ENCODE measurements at regions not wholly inside any gene's neighbourhood (a gene's known extent, or its start where the extent isn't known, plus 50 kb on each side); places are given as distances from the start of the nearest gene placed in this dataset.

GRCh38 chr14:53564870-53565269, 391.8 kb downstream of the BMP4 start:
- Histone ChIP-seq H3K36me3 (ENCODE audit: control insufficient read depth in 2 of 2, extremely low read depth in 1 of 2, insufficient read depth in 2 of 2, low read length in 2 of 2) (no peaks in the 10 kb centered on the region), H4K20me1 (ENCODE audit: control insufficient read depth, extremely low read depth, insufficient read depth, low read length) (no peaks in the 10 kb centered on the region), H2AFZ (ENCODE audit: control insufficient read depth, low read length) (no peak overlapping the region), H3K9me3 (ENCODE audit: control insufficient read depth, low read depth, low read length) (no peaks in the 10 kb centered on the region), H3K27me3 (ENCODE audit: control insufficient read depth, extremely low read depth, insufficient read depth, low read length) (no peaks in the 10 kb centered on the region), H3K9ac (ENCODE audit: control insufficient read depth, extremely low read depth, insufficient read depth, low read length) (no peak overlapping the region), H3K4me1 (ENCODE audit: control insufficient read depth, extremely low read depth, insufficient read depth, low read length) (no peaks in the 10 kb centered on the region), H3K79me2 (ENCODE audit: control insufficient read depth, insufficient read depth, low read length) (no peaks in the 10 kb centered on the region), H3K4me2 (ENCODE audit: control insufficient read depth, extremely low read depth, insufficient read depth, low read depth, low read length) (no peak overlapping the region), H3K9me1 (ENCODE audit: control insufficient read depth, extremely low read depth, insufficient read depth, low read length) (no peaks in the 10 kb centered on the region), H3K27ac (ENCODE audit: control insufficient read depth, insufficient read depth, low read length) (no peak overlapping the region), H3K4me3 (ENCODE audit: control insufficient read depth in 2 of 3, extremely low read depth in 1 of 3, insufficient read depth in 2 of 3, low read depth in 1 of 3, low read length in 3 of 3) (no peak overlapping the region)
- TF ChIP-seq CTCF (optimal IDR thresholded peaks at IDR 0.05 in 1 of 3, IDR thresholded peaks at IDR 0.05 in 1 of 3, conservative IDR thresholded peaks at IDR 0.05 in 1 of 3; ENCODE audit: extremely low read depth in 1 of 3, insufficient read depth in 2 of 3, low read length in 3 of 3) (no peak), EZH2 (IDR thresholded peaks at IDR 0.05; ENCODE audit: low read length) (no peak)
- dilution Hi-C loops (cut with MboI; ENCODE audit: extremely low pct_ligation_motif_present, low sequenced_read_pairs), result no loop called here
- FAIRE-seq, result no peak
- DNase-seq (ENCODE audit: low read depth, low spot score), result no peak

GRCh38 chr14:53563628-53564027, 393.0 kb downstream of the BMP4 start:
- no peak for DNase-seq (ENCODE audit: low read depth, low spot score)
- Histone ChIP-seq H3K9me3 (ENCODE audit: control insufficient read depth, low read depth, low read length) (no peaks in the 10 kb centered on the region), H3K36me3 (ENCODE audit: control insufficient read depth in 2 of 2, extremely low read depth in 1 of 2, insufficient read depth in 2 of 2, low read length in 2 of 2) (no peaks in the 10 kb centered on the region), H3K9ac (ENCODE audit: control insufficient read depth, extremely low read depth, insufficient read depth, low read length) (no peak overlapping the region), H3K4me2 (ENCODE audit: control insufficient read depth, extremely low read depth, insufficient read depth, low read depth, low read length) (no peak overlapping the region), H3K4me3 (ENCODE audit: control insufficient read depth in 2 of 3, extremely low read depth in 1 of 3, insufficient read depth in 2 of 3, low read depth in 1 of 3, low read length in 3 of 3) (no peak overlapping the region), H4K20me1 (ENCODE audit: control insufficient read depth, extremely low read depth, insufficient read depth, low read length) (no peaks in the 10 kb centered on the region), H3K27ac (ENCODE audit: control insufficient read depth, insufficient read depth, low read length) (no peak overlapping the region), H3K27me3 (ENCODE audit: control insufficient read depth, extremely low read depth, insufficient read depth, low read length) (no peaks in the 10 kb centered on the region), H3K4me1 (ENCODE audit: control insufficient read depth, extremely low read depth, insufficient read depth, low read length) (no peaks in the 10 kb centered on the region), H3K9me1 (ENCODE audit: control insufficient read depth, extremely low read depth, insufficient read depth, low read length) (no peaks in the 10 kb centered on the region), H3K79me2 (ENCODE audit: control insufficient read depth, insufficient read depth, low read length) (no peaks in the 10 kb centered on the region), H2AFZ (ENCODE audit: control insufficient read depth, low read length) (no peak overlapping the region)
- no peak for FAIRE-seq
- TF ChIP-seq EZH2 (IDR thresholded peaks at IDR 0.05; ENCODE audit: low read length) (no peak), CTCF (optimal IDR thresholded peaks at IDR 0.05 in 1 of 3, IDR thresholded peaks at IDR 0.05 in 1 of 3, conservative IDR thresholded peaks at IDR 0.05 in 1 of 3; ENCODE audit: extremely low read depth in 1 of 3, insufficient read depth in 2 of 3, low read length in 3 of 3) (no peak)
- dilution Hi-C loops (cut with MboI; ENCODE audit: extremely low pct_ligation_motif_present, low sequenced_read_pairs), result no loop called here

Measured in keratinocyte (primary cell).